ENCODE measurements at regions not wholly inside any gene's neighbourhood (a gene's known extent, or its start where the extent isn't known, plus 50 kb on each side); places are given as distances from the start of the nearest gene placed in this dataset.

GRCh38 chr7:20038676-20039075 lies 178.5 kb downstream of the MACC1 start:
- POLR2A ChIA-PET, result no interaction called here
- H3K4me1 Mint-ChIP-seq, result no peaks in the 10 kb centered on the region
- H3K36me3 Mint-ChIP-seq, result no peaks in the 10 kb centered on the region
- ATAC-seq (ENCODE audit: low read depth), result no peak
- H3K9me3 Mint-ChIP-seq, result no peaks in the 10 kb centered on the region
- H3K27ac Mint-ChIP-seq, result no peak overlapping the region
- no peak overlapping the region for H3K4me3 Mint-ChIP-seq
- DNase-seq, result no peak
- peaks cover 9% of the 10 kb centered on the region for H3K27me3 Mint-ChIP-seq

GRCh38 chr7:20035279-20035875 lies 181.8 kb downstream of the MACC1 start:
- H3K36me3 Mint-ChIP-seq, result no peaks in the 10 kb centered on the region
- peaks cover 3% of the 10 kb centered on the region for H3K27me3 Mint-ChIP-seq
- POLR2A ChIA-PET, result no interaction called here
- H3K4me1 Mint-ChIP-seq, result no peaks in the 10 kb centered on the region
- H3K9me3 Mint-ChIP-seq, result no peaks in the 10 kb centered on the region
- no peak for DNase-seq
- no peak overlapping the region for H3K27ac Mint-ChIP-seq
- ATAC-seq (ENCODE audit: low read depth), result no peak
- no peak overlapping the region for H3K4me3 Mint-ChIP-seq

GRCh38 chr7:20033621-20034400 lies 183.4 kb downstream of the MACC1 start:
- H3K4me3 Mint-ChIP-seq, result no peak overlapping the region

GRCh38 chr7:20032741-20033140 lies 184.4 kb downstream of the MACC1 start:
- Mint-ChIP-seq H3K27me3 (peaks cover 3% of the 10 kb centered on the region), H3K4me1 (no peaks in the 10 kb centered on the region), H3K36me3 (no peaks in the 10 kb centered on the region), H3K4me3 (no peak overlapping the region), H3K9me3 (no peaks in the 10 kb centered on the region), H3K27ac (no peak overlapping the region)
- ATAC-seq (ENCODE audit: low read depth), result no peak
- DNase-seq, result no peak
- POLR2A ChIA-PET, result no interaction called here

More at GRCh38 chr7:20033621-20034400, 183.4 kb downstream of the MACC1 start:
- Mint-ChIP-seq H3K36me3 (no peaks in the 10 kb centered on the region), H3K9me3 (no peaks in the 10 kb centered on the region), H3K27me3 (peaks cover 3% of the 10 kb centered on the region), H3K4me1 (no peaks in the 10 kb centered on the region), H3K27ac (no peak overlapping the region)
- ATAC-seq (ENCODE audit: low read depth) (no peak), DNase-seq (no peak)
- POLR2A ChIA-PET, result no interaction called here

- H3K36me3 Mint-ChIP-seq, result no peaks in the 10 kb centered on the region
- POLR2A ChIA-PET, result no interaction called here
- no peaks in the 10 kb centered on the region for H3K4me1 Mint-ChIP-seq
- DNase-seq, result no peak
- H3K27me3 Mint-ChIP-seq, result peaks cover 3% of the 10 kb centered on the region
- no peak overlapping the region for H3K4me3 Mint-ChIP-seq
- no peak overlapping the region for H3K27ac Mint-ChIP-seq
- H3K9me3 Mint-ChIP-seq, result no peaks in the 10 kb centered on the region
- ATAC-seq (ENCODE audit: low read depth), result no peak
Observed at GRCh38 chr7:20030915-20031362, 186.2 kb downstream of the MACC1 start.

GRCh38 chr7:20030417-20030816 lies 186.8 kb downstream of the MACC1 start:
- Mint-ChIP-seq H3K27me3 (peaks cover 3% of the 10 kb centered on the region), H3K4me3 (no peak overlapping the region), H3K4me1 (no peaks in the 10 kb centered on the region), H3K36me3 (no peaks in the 10 kb centered on the region), H3K27ac (no peak overlapping the region), H3K9me3 (peaks cover 2% of the 10 kb centered on the region)
- no peak for DNase-seq
- no peak for ATAC-seq (ENCODE audit: low read depth)
- POLR2A ChIA-PET, result no interaction called here

GRCh38 chr7:20026762-20027161 lies 190.4 kb downstream of the MACC1 start:
- no peak overlapping the region for H3K4me3 Mint-ChIP-seq
- H3K27me3 Mint-ChIP-seq, result no peaks in the 10 kb centered on the region
- H3K27ac Mint-ChIP-seq, result no peak overlapping the region
- peaks cover 2% of the 10 kb centered on the region for H3K9me3 Mint-ChIP-seq
- POLR2A ChIA-PET, result no interaction called here
- H3K36me3 Mint-ChIP-seq, result no peaks in the 10 kb centered on the region
- DNase-seq, result no peak
- no peaks in the 10 kb centered on the region for H3K4me1 Mint-ChIP-seq
- no peak for ATAC-seq (ENCODE audit: low read depth)

- no peak for DNase-seq
- Mint-ChIP-seq H3K27me3 (no peaks in the 10 kb centered on the region), H3K4me3 (no peak overlapping the region), H3K27ac (no peak overlapping the region), H3K4me1 (no peaks in the 10 kb centered on the region), H3K36me3 (no peaks in the 10 kb centered on the region), H3K9me3 (peaks cover 2% of the 10 kb centered on the region)
- no peak for ATAC-seq (ENCODE audit: low read depth)
- POLR2A ChIA-PET, result no interaction called here
Observed at GRCh38 chr7:20021831-20022230, 195.4 kb downstream of the MACC1 start.

- Mint-ChIP-seq H3K4me3 (no peak overlapping the region), H3K4me1 (no peaks in the 10 kb centered on the region), H3K27me3 (no peaks in the 10 kb centered on the region), H3K27ac (no peak overlapping the region), H3K9me3 (peaks cover 2% of the 10 kb centered on the region), H3K36me3 (no peaks in the 10 kb centered on the region)
- no peak for ATAC-seq (ENCODE audit: low read depth)
- POLR2A ChIA-PET, result no interaction called here
- DNase-seq, result no peak
Observed at GRCh38 chr7:20021066-20021465, 196.1 kb downstream of the MACC1 start.

GRCh38 chr7:20019757-20020432 lies 197.3 kb downstream of the MACC1 start:
- no peak overlapping the region for H3K4me3 Mint-ChIP-seq
- ATAC-seq (ENCODE audit: low read depth) (no peak), DNase-seq (no peak)
- no peaks in the 10 kb centered on the region for H3K4me1 Mint-ChIP-seq
- H3K36me3 Mint-ChIP-seq, result no peaks in the 10 kb centered on the region
- H3K9me3 Mint-ChIP-seq, result no peaks in the 10 kb centered on the region
- POLR2A ChIA-PET, result no interaction called here
- no peaks in the 10 kb centered on the region for H3K27me3 Mint-ChIP-seq
- no peak overlapping the region for H3K27ac Mint-ChIP-seq

GRCh38 chr7:20016669-20017068 lies 200.5 kb downstream of the MACC1 start:
- H3K36me3 Mint-ChIP-seq, result no peaks in the 10 kb centered on the region
- ATAC-seq (ENCODE audit: low read depth), result no peak
- POLR2A ChIA-PET, result no interaction called here
- no peak overlapping the region for H3K27ac Mint-ChIP-seq
- no peaks in the 10 kb centered on the region for H3K27me3 Mint-ChIP-seq
- DNase-seq, result no peak
- no peaks in the 10 kb centered on the region for H3K9me3 Mint-ChIP-seq
- no peak overlapping the region for H3K4me3 Mint-ChIP-seq
- no peaks in the 10 kb centered on the region for H3K4me1 Mint-ChIP-seq

GRCh38 chr7:20013536-20013935 lies 203.6 kb downstream of the MACC1 start:
- ATAC-seq (ENCODE audit: low read depth), result no peak

GRCh38 chr7:20012100-20012499 lies 205.1 kb downstream of the MACC1 start:
- Mint-ChIP-seq H3K27ac (no peak overlapping the region), H3K27me3 (no peaks in the 10 kb centered on the region), H3K9me3 (no peaks in the 10 kb centered on the region), H3K4me1 (no peaks in the 10 kb centered on the region), H3K36me3 (no peaks in the 10 kb centered on the region), H3K4me3 (no peak overlapping the region)
- ATAC-seq (ENCODE audit: low read depth), result no peak
- DNase-seq, result no peak
- POLR2A ChIA-PET, result no interaction called here

More at GRCh38 chr7:20013536-20013935, 203.6 kb downstream of the MACC1 start:
- POLR2A ChIA-PET, result no interaction called here
- DNase-seq, result no peak
- no peaks in the 10 kb centered on the region for H3K36me3 Mint-ChIP-seq
- no peaks in the 10 kb centered on the region for H3K4me1 Mint-ChIP-seq
- no peaks in the 10 kb centered on the region for H3K9me3 Mint-ChIP-seq
- no peaks in the 10 kb centered on the region for H3K27me3 Mint-ChIP-seq
- no peak overlapping the region for H3K27ac Mint-ChIP-seq
- H3K4me3 Mint-ChIP-seq, result no peak overlapping the region

- no peak overlapping the region for H3K27ac Mint-ChIP-seq
- no peaks in the 10 kb centered on the region for H3K4me1 Mint-ChIP-seq
- no peak for DNase-seq
- POLR2A ChIA-PET, result no interaction called here
- no peaks in the 10 kb centered on the region for H3K27me3 Mint-ChIP-seq
- no peak for ATAC-seq (ENCODE audit: low read depth)
- no peak overlapping the region for H3K4me3 Mint-ChIP-seq
- no peaks in the 10 kb centered on the region for H3K9me3 Mint-ChIP-seq
- no peaks in the 10 kb centered on the region for H3K36me3 Mint-ChIP-seq
Observed at GRCh38 chr7:20010877-20011276, 206.3 kb downstream of the MACC1 start.
